ENCODE measurements at regions not wholly inside any gene's neighbourhood (a gene's known extent, or its start where the extent isn't known, plus 50 kb on each side); places are given as distances from the start of the nearest gene placed in this dataset.

DNA sequence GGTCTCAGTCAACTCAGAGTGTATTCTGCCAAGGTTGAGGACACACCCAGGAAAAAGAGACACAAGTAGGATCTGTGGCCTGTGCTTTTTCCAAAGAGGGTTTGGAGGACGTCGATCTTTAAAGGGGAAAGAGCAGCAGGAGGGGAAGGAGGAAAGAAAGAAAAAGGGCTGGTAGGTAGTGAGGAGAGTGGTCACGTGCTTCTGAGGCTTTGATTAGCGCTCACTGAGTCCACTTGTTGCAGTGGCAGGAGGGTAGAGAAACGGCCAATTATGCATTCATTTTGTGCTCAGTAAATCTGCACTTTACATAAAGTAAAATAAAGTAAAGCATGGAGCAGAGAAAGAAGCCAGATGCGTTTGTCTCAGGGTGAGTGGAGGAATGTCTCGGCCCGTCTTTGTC lies 126.0 kb upstream of the VSTM2B start:
- no TSS peak for BruUV-seq (replicated peaks)
- H3K4me1 ChIP-seq (ENCODE audit: control insufficient read depth, insufficient read depth, low read length): peaks cover 3% of the 10 kb centered on the region
- POLR2A ChIA-PET: no interaction called here
- no peak for DNase-seq (ENCODE audit: low read depth, low spot score)
- peaks cover 2% of the 10 kb centered on the region; the same call in 1 of the 2 replicates for H3K27me3 ChIP-seq (ENCODE audit: control insufficient read depth, insufficient read depth, low read length)
- no peaks in the 10 kb centered on the region for H3K9me3 ChIP-seq (ENCODE audit: control insufficient read depth, insufficient read depth, low read depth, low read length)
- H3K4me3 ChIP-seq (ENCODE audit: low read depth in 2 of 2, low read length in 2 of 2): no peak overlapping the region
- intact Hi-C loops (cut with micrococcal nuclease; ENCODE audit: unreplicated experiment) (no loop called here), in situ Hi-C loops (cut with HindIII; ENCODE audit: low pct_unique_long_range_greater_than_20kb, low sequenced_read_pairs) (no loop called here)
- TF ChIP-seq, protein P1, sequence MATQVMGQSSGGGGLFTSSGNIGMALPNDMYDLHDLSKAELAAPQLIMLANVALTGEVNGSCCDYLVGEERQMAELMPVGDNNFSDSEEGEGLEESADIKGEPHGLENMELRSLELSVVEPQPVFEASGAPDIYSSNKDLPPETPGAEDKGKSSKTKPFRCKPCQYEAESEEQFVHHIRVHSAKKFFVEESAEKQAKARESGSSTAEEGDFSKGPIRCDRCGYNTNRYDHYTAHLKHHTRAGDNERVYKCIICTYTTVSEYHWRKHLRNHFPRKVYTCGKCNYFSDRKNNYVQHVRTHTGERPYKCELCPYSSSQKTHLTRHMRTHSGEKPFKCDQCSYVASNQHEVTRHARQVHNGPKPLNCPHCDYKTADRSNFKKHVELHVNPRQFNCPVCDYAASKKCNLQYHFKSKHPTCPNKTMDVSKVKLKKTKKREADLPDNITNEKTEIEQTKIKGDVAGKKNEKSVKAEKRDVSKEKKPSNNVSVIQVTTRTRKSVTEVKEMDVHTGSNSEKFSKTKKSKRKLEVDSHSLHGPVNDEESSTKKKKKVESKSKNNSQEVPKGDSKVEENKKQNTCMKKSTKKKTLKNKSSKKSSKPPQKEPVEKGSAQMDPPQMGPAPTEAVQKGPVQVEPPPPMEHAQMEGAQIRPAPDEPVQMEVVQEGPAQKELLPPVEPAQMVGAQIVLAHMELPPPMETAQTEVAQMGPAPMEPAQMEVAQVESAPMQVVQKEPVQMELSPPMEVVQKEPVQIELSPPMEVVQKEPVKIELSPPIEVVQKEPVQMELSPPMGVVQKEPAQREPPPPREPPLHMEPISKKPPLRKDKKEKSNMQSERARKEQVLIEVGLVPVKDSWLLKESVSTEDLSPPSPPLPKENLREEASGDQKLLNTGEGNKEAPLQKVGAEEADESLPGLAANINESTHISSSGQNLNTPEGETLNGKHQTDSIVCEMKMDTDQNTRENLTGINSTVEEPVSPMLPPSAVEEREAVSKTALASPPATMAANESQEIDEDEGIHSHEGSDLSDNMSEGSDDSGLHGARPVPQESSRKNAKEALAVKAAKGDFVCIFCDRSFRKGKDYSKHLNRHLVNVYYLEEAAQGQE (IDR thresholded peaks at IDR 0.05; ENCODE audit: insufficient read depth in 1 of 2, low read depth in 2 of 2, low read length in 1 of 2): no peak
- TF ChIP-seq SIN3A (IDR thresholded peaks at IDR 0.05; ENCODE audit: borderline replicate concordance, insufficient read depth, low read depth, low read length) (no peak), TCF7L2 (IDR thresholded peaks at IDR 0.05; ENCODE audit: low read depth, low read length) (no peak)
- TF ChIP-seq, protein P2, sequence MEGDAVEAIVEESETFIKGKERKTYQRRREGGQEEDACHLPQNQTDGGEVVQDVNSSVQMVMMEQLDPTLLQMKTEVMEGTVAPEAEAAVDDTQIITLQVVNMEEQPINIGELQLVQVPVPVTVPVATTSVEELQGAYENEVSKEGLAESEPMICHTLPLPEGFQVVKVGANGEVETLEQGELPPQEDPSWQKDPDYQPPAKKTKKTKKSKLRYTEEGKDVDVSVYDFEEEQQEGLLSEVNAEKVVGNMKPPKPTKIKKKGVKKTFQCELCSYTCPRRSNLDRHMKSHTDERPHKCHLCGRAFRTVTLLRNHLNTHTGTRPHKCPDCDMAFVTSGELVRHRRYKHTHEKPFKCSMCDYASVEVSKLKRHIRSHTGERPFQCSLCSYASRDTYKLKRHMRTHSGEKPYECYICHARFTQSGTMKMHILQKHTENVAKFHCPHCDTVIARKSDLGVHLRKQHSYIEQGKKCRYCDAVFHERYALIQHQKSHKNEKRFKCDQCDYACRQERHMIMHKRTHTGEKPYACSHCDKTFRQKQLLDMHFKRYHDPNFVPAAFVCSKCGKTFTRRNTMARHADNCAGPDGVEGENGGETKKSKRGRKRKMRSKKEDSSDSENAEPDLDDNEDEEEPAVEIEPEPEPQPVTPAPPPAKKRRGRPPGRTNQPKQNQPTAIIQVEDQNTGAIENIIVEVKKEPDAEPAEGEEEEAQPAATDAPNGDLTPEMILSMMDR (IDR thresholded peaks at IDR 0.05): no peak
- no peaks in the 10 kb centered on the region for H3K36me3 ChIP-seq (ENCODE audit: control insufficient read depth, insufficient read depth, low read length)
- no peak overlapping the region for H3K27ac ChIP-seq (ENCODE audit: low read length)
- CTCF ChIA-PET: no interaction called here
- ATAC-seq: no peak

DNA sequence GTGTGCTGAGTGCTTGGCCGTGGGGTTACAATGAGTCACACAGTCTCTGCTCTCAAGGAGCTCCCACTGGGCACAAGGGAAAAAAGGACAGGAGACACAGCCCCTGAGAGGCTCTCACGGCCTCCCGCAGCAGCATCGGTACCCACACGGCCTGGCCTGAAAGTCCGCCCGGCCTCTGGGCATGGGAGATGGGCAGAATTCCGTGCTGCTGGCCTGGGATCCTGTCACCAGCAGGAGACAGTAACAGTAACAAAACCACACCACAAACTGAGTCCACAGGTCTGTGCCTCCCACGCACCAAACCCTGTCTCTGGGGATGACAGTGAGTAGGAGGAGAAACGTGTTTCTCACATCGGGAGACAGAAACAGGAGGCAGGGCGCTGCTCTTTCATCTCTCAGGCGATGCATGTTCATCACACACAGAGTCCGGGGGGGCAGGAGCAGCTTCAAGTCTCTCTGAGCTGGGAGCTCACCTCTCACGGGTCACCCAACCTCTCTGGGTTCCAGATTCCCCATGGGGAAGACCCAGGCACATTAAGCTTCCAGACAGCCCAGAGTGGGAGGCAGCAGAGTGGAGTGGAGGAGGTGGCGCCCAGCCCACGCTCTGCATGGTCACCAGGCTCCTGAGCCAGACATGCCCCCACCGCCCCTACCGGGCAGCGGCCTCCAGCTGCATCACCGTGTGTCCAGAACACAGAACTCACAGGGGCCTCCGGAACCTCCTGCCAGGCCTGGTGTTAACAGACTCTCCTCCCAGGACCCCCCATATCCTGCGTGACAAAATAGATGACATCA lies 124.7 kb upstream of the VSTM2B start:
- intact Hi-C loops (cut with micrococcal nuclease; ENCODE audit: unreplicated experiment): no loop called here
- Histone ChIP-seq H3K27ac (ENCODE audit: low read length) (no peak overlapping the region), H3K4me3 (ENCODE audit: low read depth in 2 of 2, low read length in 2 of 2) (no peak overlapping the region), H3K9me3 (ENCODE audit: control insufficient read depth, insufficient read depth, low read depth, low read length) (no peaks in the 10 kb centered on the region), H3K4me1 (ENCODE audit: control insufficient read depth, insufficient read depth, low read length) (peaks cover 3% of the 10 kb centered on the region), H3K27me3 (ENCODE audit: control insufficient read depth, insufficient read depth, low read length) (peaks cover 2% of the 10 kb centered on the region; the same call in 1 of the 2 replicates), H3K36me3 (ENCODE audit: control insufficient read depth, insufficient read depth, low read length) (no peaks in the 10 kb centered on the region)
- in situ Hi-C loops (cut with HindIII; ENCODE audit: low pct_unique_long_range_greater_than_20kb, low sequenced_read_pairs): no loop called here
- ChIA-PET POLR2A (no interaction called here), CTCF (no interaction called here)
- DNase-seq (ENCODE audit: low read depth, low spot score): no peak
- BruUV-seq (replicated peaks): no TSS peak
- no peak for TF ChIP-seq SIN3A (IDR thresholded peaks at IDR 0.05; ENCODE audit: borderline replicate concordance, insufficient read depth, low read depth, low read length)
- TF ChIP-seq TCF7L2 (IDR thresholded peaks at IDR 0.05; ENCODE audit: low read depth, low read length): no peak
- TF ChIP-seq, protein P2 (IDR thresholded peaks at IDR 0.05): no peak
- TF ChIP-seq, protein P1 (IDR thresholded peaks at IDR 0.05; ENCODE audit: insufficient read depth in 1 of 2, low read depth in 2 of 2, low read length in 1 of 2): no peak
- TF ChIP-seq POLR2AphosphoS5 (IDR thresholded peaks at IDR 0.05; ENCODE audit: low read depth, low read length): no peak
- no peak for ATAC-seq
